Epidermal melanocyte (primary cell): ENCODE measurements at regions not wholly inside any gene's neighbourhood (a gene's known extent, or its start where the extent isn't known, plus 50 kb on each side); places are given as distances from the start of the nearest gene placed in this dataset.

Experiments used
- DNase-seq: peaks from one replicate; pipeline ENCODE4 v3.0.0; 2011; ENCODE audit warnings: low spot score; ENCODE audit not compliant: insufficient read length

DNA sequence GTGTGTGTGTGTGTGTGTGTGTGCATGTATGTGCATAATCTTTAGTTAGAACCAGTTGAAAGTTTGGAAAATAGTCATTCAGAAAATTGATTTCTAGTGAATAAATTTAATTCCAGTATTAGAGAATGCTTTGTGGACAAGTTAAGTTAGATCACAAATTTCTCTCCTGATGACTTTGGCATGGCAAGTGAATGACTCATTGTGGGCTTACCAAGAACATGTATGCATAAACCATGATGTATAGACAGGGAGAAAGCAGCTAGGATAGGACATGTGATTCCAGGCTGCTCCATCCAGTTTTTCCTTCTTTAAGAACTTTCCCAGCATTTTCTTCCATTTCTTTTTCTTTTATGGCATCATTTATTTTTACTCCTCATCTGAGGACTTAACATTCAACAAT, 85.7 kb upstream of the SGCD start:
- DNase-seq: no peak

DNA sequence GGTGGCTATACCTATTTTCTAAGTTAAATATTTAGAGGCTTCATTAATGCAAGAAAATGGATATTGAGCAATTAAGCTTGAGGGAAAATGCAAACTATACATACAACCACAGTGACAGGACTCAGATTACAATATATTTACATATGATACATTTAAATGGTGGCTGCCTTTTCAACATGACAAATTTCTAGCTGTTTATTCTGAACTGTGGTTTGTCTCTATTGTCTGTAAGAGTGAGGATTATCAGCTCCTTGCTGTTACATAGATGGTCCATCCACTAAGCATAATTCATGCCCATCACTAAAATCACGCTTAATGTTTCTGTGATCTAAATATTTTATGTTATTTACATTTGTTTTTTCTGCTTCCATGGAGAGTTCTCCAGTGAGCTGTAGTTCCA, 81.1 kb upstream of the SGCD start:
- DNase-seq: no peak

- no peak for DNase-seq
Observed at GRCh38 chr5:156251076-156251475, 75.9 kb upstream of the SGCD start.

- peak; percentile 48 for DNase-seq
Observed at GRCh38 chr5:156253130-156253529, 73.8 kb upstream of the SGCD start.

DNA sequence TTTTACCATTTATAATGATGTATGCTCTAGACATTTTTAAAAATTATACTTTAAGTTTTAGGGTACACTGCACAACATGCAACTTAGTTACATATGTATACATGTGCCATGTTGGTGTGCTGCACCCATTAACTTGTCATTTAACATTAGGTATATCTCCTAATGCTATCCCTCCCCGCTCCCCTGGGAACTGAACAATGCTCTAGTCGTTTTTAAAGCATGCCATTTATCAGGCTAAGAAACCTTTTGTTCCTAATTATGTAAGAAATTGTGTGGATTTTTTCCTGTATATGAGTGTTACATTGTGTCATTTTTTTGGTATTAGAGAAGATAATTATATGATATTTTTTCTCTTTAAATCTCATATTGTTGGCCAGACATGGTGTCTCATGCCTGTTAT, 72.8 kb upstream of the SGCD start:
- no peak for DNase-seq

- no peak for DNase-seq
Observed at GRCh38 chr5:156256642-156257041, 70.3 kb upstream of the SGCD start.

- DNase-seq: no peak
Observed at GRCh38 chr5:156258934-156259333, 68.0 kb upstream of the SGCD start.

GRCh38 chr5:156259618-156260017, 67.3 kb upstream of the SGCD start:
- no peak for DNase-seq

DNA sequence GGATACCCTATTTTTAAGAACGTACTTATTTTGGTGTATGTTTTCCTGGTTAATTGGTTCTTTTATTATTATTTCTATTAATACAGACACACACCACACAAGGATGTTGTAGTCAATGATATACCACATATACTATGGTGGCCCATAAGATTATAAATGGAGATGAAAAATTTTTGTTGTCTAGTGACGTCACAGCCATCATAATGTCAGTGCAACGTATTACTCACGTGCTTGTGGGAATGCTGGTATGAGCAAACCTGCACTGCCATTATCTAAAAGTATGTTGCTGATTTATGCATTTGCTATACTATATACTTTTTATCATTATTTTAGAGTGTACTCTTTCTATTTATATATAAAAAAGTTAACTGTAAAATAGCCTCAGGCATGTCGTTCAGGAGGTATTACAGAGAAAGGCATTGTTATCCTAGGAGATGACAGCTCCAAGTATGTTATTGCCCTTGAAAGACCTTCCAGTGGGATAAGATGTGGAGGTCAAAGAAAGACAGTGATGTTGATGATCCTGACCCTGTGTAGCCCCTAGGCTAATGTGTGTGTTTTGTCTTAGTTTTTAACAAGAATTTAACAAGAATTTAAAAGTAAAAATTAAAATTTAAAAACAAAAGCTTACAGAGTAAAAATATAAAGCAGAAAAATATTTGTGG, 65.6 kb upstream of the SGCD start:
- no peak for DNase-seq

- DNase-seq: no peak
Observed at GRCh38 chr5:156271569-156271968, 55.4 kb upstream of the SGCD start.

DNA sequence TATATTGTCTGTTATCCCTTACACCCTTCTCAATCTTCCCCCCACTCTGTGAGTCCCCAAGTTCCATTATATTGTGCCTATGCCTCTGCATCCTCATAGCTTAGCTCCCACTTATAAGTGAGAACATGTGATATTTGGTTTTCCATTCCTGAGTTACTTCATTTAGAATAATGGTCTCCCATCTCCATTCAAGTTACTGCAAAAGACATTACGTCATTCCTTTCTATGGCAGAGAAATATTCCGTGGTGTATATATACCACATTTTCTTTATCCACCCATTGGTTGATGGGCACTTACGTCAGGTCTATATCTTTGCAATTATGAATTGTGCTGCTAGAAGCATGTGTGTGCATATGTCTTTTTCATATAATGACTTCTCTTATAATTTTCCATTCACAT, 54.8 kb upstream of the SGCD start:
- DNase-seq: no peak

GRCh38 chr5:156273325-156273724, 53.6 kb upstream of the SGCD start:
- DNase-seq: no peak

- no peak for DNase-seq
Observed at GRCh38 chr5:156274453-156274852, 52.5 kb upstream of the SGCD start.
